Loucy (cell line): ENCODE measurements at regions not wholly inside any gene's neighbourhood (a gene's known extent, or its start where the extent isn't known, plus 50 kb on each side); places are given as distances from the start of the nearest gene placed in this dataset.

Experiments used
- H2AFZ ChIP-seq: fragments of 200-600 bp; sonication (generic); 2 replicates; pipeline ENCODE4 v1.6.0; 2016; ENCODE audit warnings: antibody characterized with exemption, mild to moderate bottlenecking, low read length, moderate library complexity
- H3F3A ChIP-seq: fragments of 200-600 bp; 2 replicates; pipeline ENCODE4 v1.6.0; 2016; ENCODE audit warnings: antibody characterized with exemption, low read depth, mild to moderate bottlenecking
- H3K27me3 ChIP-seq: fragments of 200-600 bp; sonication (generic); 2 replicates; pipeline ENCODE4 v1.6.1; 2014; ENCODE audit warnings: low read length, mild to moderate bottlenecking; ENCODE audit not compliant: insufficient read depth, poor library complexity, severe bottlenecking
- H3K36me3 ChIP-seq: fragments of 200-600 bp; sonication (generic); 2 replicates; pipeline ENCODE4 v1.6.1; 2016; ENCODE audit warnings: low read length; ENCODE audit not compliant: insufficient read depth
- H3K4me1 ChIP-seq: fragments of 200-600 bp; sonication (generic); 2 replicates; pipeline ENCODE4 v1.5.1; 2014; ENCODE audit warnings: low read length, mild to moderate bottlenecking; ENCODE audit not compliant: insufficient read depth, poor library complexity, severe bottlenecking
- H3K4me2 ChIP-seq: fragments of 200-600 bp; sonication (generic); 2 replicates; pipeline ENCODE4 v1.6.0; 2014; ENCODE audit warnings: antibody characterized with exemption, low read length, low read depth, mild to moderate bottlenecking; ENCODE audit not compliant: poor library complexity, severe bottlenecking
- H3K4me3 ChIP-seq: fragments of 200-600 bp; sonication (generic); 2 replicates; pipeline ENCODE4 v1.5.1; 2014; ENCODE audit warnings: low read length, mild to moderate bottlenecking, mixed read lengths; ENCODE audit not compliant: poor library complexity, severe bottlenecking
- H3K79me2 ChIP-seq: fragments of 200-600 bp; sonication (generic); 2 replicates; pipeline ENCODE4 v1.6.1; 2014; ENCODE audit warnings: low read length; ENCODE audit not compliant: insufficient read depth
- H3K9ac ChIP-seq: fragments of 200-600 bp; sonication (generic); 2 replicates; pipeline ENCODE4 v1.6.0; 2014; ENCODE audit warnings: mild to moderate bottlenecking, low read depth, low read length, moderate library complexity; ENCODE audit not compliant: poor library complexity, severe bottlenecking
- H3K9me2 ChIP-seq: fragments of 200-600 bp; sonication (generic); replicated peaks from 2 replicates; pipeline ENCODE4 v1.6.1; 2016; ENCODE audit warnings: low read depth, low read length, mixed read lengths
- H3K9me3 ChIP-seq: fragments of 200-600 bp; sonication (generic); 2 replicates; pipeline ENCODE4 v1.6.1; 2014; ENCODE audit warnings: mild to moderate bottlenecking, antibody characterized with exemption, low read length, low read depth; ENCODE audit not compliant: insufficient read depth
- H4K20me1 ChIP-seq: fragments of 200-600 bp; sonication (generic); 2 replicates; pipeline ENCODE4 v1.6.0; 2014; ENCODE audit warnings: antibody characterized with exemption, low read length, mild to moderate bottlenecking; ENCODE audit not compliant: insufficient read depth, poor library complexity, severe bottlenecking
- EZH2phosphoT487 ChIP-seq: fragments of 200-600 bp; IDR thresholded peaks from 2 replicates; pipeline ENCODE4 v1.6.1; 2018; ENCODE audit warnings: antibody characterized with exemption, mild to moderate bottlenecking, moderate library complexity, borderline replicate concordance
- TF ChIP-seq, protein P1 (sequence below): fragments of 200-600 bp; sonication (generic); conservative IDR thresholded peaks from 2 replicates; pipeline ENCODE4 v1.5.1; 2014; ENCODE audit warnings: mild to moderate bottlenecking, antibody characterized with exemption, low read length

- TF ChIP-seq, protein P1, sequence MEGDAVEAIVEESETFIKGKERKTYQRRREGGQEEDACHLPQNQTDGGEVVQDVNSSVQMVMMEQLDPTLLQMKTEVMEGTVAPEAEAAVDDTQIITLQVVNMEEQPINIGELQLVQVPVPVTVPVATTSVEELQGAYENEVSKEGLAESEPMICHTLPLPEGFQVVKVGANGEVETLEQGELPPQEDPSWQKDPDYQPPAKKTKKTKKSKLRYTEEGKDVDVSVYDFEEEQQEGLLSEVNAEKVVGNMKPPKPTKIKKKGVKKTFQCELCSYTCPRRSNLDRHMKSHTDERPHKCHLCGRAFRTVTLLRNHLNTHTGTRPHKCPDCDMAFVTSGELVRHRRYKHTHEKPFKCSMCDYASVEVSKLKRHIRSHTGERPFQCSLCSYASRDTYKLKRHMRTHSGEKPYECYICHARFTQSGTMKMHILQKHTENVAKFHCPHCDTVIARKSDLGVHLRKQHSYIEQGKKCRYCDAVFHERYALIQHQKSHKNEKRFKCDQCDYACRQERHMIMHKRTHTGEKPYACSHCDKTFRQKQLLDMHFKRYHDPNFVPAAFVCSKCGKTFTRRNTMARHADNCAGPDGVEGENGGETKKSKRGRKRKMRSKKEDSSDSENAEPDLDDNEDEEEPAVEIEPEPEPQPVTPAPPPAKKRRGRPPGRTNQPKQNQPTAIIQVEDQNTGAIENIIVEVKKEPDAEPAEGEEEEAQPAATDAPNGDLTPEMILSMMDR = no peak
- TF ChIP-seq EZH2phosphoT487 = no peak
- no peaks in the 10 kb centered on the region for H3K36me3 ChIP-seq
- H3K4me2 ChIP-seq = no peak overlapping the region
- H3K9ac ChIP-seq = no peak overlapping the region
- H3K79me2 ChIP-seq = no peaks in the 10 kb centered on the region
- H4K20me1 ChIP-seq = no peaks in the 10 kb centered on the region
- no peaks in the 10 kb centered on the region for H3F3A ChIP-seq
- H3K9me3 ChIP-seq = no peaks in the 10 kb centered on the region
- H3K4me1 ChIP-seq = peaks cover 5% of the 10 kb centered on the region
- H3K4me3 ChIP-seq = no peak overlapping the region
- no peak overlapping the region for H2AFZ ChIP-seq
- H3K9me2 ChIP-seq = no peaks in the 10 kb centered on the region
- no peaks in the 10 kb centered on the region for H3K27me3 ChIP-seq
Observed at GRCh38 chr16:54397190-54397835, 110.7 kb upstream of the IRX3 start.

DNA sequence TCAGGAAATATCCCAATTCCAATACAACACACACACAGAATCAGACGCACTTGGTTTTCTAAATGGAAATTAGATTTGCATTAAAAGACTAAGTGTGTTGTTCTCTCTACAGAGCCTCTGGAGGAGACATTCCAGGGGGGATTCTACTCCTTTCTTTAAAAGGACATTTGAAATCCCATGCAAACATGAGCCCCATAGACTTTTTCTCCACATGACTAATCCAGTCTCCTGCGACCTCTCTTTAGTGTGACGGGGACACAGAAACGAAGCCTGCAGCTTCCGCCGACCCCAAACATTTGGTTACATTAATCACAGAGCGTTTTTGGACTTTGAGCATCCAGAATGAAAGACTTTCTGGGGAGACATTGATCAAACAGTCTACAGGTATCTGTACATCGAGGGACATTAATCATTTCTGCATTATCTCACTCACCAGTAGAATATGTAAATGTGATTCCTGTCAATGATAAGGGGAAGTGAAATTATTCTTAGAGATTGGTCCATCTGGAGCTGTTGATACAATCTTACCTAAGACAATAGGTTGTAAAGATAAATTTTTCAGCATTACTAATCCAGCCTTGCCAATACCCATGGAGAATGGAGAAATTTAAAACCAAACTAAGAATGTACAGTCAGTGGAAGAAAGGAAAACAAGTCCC is 103.4 kb upstream of the IRX3 start:
- H3F3A ChIP-seq = no peaks in the 10 kb centered on the region
- H3K36me3 ChIP-seq = no peaks in the 10 kb centered on the region
- H3K9me2 ChIP-seq = no peaks in the 10 kb centered on the region
- no peaks in the 10 kb centered on the region for H3K27me3 ChIP-seq
- no peaks in the 10 kb centered on the region for H3K79me2 ChIP-seq
- H3K9me3 ChIP-seq = no peaks in the 10 kb centered on the region
- H2AFZ ChIP-seq = no peak overlapping the region
- H3K4me2 ChIP-seq = no peak overlapping the region
- H3K4me1 ChIP-seq = no peaks in the 10 kb centered on the region
- no peak overlapping the region for H3K9ac ChIP-seq
- TF ChIP-seq, protein P1 = no peak
- TF ChIP-seq EZH2phosphoT487 = no peak
- no peaks in the 10 kb centered on the region for H4K20me1 ChIP-seq
- H3K4me3 ChIP-seq = no peak overlapping the region

GRCh38 chr16:54385141-54385540 is 98.6 kb upstream of the IRX3 start:
- TF ChIP-seq, protein P1 = no peak
- no peak for TF ChIP-seq EZH2phosphoT487
- Histone ChIP-seq H3K79me2 (no peaks in the 10 kb centered on the region), H2AFZ (no peak overlapping the region), H3K4me1 (no peaks in the 10 kb centered on the region), H3K36me3 (no peaks in the 10 kb centered on the region), H3F3A (no peaks in the 10 kb centered on the region), H3K9me2 (no peaks in the 10 kb centered on the region), H4K20me1 (no peaks in the 10 kb centered on the region), H3K4me2 (no peak overlapping the region), H3K27me3 (no peaks in the 10 kb centered on the region), H3K9ac (no peak overlapping the region), H3K9me3 (peaks cover 5% of the 10 kb centered on the region; the same call in 1 of the 2 replicates), H3K4me3 (no peak overlapping the region)
